ENCODE measurements at regions not wholly inside any gene's neighbourhood (a gene's known extent, or its start where the extent isn't known, plus 50 kb on each side); places are given as distances from the start of the nearest gene placed in this dataset.
"Not testable (repeated sequence)": the region's sequence is repeated elsewhere in the genome, so short reads cannot be mapped to it uniquely, and the experiment has no call there.

DNA sequence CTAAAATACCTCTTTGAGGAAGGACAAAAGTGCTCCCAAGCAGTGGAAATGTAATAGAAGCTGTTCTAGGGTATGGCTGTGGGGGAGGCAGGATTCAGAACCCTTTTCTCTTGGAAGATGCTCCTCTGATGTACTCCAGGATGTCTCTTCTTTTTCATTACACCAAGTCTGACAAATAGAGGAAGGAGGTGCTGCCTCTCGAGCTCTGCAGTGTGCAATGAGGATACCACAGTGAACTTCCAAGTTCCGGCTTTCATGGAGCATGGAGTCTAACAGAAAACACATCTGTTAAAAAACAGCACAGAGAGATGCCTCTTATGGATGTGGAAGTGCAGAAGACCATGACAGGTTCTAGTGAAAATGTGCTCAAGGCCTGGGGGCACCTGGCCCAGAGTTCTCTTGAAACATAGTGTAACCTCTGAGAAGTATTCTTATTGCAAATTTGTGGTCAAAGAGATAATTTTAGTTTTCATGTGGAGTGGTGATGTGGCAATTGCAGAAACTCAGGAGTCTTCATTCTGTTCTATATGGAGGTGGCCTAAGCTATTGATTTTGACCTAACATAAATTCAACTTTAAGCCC is 362.0 kb upstream of the CITED2 start:
- no peak for DNase-seq (ENCODE audit: low spot score)
- TF ChIP-seq, protein P1, sequence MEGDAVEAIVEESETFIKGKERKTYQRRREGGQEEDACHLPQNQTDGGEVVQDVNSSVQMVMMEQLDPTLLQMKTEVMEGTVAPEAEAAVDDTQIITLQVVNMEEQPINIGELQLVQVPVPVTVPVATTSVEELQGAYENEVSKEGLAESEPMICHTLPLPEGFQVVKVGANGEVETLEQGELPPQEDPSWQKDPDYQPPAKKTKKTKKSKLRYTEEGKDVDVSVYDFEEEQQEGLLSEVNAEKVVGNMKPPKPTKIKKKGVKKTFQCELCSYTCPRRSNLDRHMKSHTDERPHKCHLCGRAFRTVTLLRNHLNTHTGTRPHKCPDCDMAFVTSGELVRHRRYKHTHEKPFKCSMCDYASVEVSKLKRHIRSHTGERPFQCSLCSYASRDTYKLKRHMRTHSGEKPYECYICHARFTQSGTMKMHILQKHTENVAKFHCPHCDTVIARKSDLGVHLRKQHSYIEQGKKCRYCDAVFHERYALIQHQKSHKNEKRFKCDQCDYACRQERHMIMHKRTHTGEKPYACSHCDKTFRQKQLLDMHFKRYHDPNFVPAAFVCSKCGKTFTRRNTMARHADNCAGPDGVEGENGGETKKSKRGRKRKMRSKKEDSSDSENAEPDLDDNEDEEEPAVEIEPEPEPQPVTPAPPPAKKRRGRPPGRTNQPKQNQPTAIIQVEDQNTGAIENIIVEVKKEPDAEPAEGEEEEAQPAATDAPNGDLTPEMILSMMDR (IDR thresholded peaks at IDR 0.05), result no peak
- ATAC-seq (ENCODE audit: low FRiP score), result no peak

DNA sequence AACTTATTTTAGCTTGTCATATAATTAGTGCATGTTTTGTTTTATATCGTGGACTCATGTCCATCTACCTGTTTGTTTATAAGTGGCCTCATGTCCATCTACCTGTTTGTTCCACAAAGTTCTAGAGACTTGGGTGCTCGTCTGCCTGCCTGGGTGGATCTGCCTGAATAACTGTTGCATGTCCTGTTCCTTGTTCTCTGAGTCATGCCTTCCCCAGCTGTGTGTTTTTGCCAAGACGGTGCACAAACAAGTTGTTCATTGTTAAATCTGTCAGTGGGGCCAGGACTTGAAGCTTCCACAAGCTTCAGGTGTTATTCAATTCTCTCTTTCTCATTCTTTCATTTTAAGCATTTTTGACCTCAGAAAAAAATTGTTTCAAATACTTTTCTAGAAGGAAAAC is 358.0 kb upstream of the CITED2 start:
- DNase-seq (ENCODE audit: low spot score), result no peak
- TF ChIP-seq, protein P1 (IDR thresholded peaks at IDR 0.05), result no peak
- ATAC-seq (ENCODE audit: low FRiP score), result no peak

DNA sequence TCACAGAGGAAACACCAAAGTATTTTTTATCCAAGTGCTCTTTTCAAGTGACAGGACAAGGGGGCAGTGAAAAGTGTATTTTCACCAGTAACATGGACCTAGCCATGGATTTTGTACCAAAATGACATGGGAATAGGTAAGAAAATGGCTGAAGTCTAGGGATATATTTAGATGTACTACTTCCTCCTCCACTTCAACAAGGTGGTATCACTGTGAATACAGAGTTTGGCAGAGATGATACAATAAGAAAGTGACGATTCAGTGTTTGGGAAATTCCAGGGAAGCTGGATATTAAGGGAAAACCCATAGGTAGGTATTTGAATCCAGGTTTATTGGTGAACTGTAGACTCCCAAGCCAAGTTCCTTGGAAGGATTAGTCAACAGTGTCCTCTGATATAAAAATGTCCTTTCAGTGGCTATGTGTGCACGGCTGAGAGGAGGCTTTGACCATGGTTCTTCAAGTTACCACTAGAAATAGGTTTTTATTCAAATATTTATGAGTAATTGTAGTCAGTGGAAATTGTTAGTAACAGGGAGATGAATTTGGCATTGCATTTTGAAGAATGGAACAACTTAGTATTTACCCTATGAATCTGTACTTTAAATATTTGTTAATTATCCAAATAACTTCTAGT is 356.0 kb upstream of the CITED2 start:
- DNase-seq (ENCODE audit: low spot score) (no peak), ATAC-seq (ENCODE audit: low FRiP score) (no peak)
- TF ChIP-seq, protein P1 (IDR thresholded peaks at IDR 0.05), result no peak

DNA sequence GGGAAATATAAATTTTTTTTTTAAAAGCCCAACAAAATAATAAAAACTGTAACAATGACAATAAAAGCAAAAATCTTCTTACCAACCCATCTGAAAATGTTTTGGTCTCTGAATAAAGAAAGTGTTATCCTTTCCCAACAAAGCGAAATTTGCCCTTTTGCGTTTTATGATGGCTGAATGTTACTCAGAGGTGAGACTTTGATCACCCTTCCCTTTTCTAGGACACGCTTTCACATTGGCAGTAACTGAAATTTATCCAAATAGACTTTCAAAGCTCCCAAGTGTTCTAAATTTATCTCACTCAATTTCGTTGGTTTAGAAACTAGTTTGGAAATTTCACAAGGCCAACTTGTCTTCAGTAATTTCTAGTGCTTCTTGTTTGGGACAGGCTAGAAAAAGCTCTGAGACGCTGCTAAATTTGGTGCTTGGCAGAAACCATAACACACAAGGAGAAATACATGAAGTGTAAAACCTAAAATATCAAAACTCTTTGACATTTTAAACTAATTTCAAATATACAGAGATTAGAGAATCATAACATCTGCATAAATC is 354.5 kb upstream of the CITED2 start:
- no peak for DNase-seq (ENCODE audit: low spot score)
- TF ChIP-seq, protein P1 (IDR thresholded peaks at IDR 0.05), result no peak
- no peak for ATAC-seq (ENCODE audit: low FRiP score)

DNA sequence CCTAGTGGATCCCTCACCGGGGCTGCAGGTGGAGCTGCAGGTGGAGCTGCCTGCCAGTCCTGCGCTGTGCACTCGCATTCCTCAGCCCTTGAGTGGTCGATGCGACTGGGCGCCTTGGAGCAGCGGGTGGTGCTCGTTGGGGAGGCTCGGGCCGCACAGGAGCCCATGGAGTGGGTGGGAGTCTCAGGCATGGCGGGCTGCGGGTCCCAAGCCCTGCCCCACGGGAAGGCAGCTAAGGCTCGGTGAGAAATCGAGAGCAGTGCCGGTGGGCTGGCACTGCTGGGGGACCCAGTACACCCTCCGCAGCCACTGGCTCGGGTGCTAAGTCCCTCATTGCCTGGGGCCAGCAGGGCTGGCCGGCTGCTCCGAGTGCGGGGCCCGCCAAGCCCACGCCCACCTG is 351.8 kb upstream of the CITED2 start:
- DNase-seq (ENCODE audit: low spot score); ATAC-seq (ENCODE audit: low FRiP score): not testable (repeated sequence)

DNA sequence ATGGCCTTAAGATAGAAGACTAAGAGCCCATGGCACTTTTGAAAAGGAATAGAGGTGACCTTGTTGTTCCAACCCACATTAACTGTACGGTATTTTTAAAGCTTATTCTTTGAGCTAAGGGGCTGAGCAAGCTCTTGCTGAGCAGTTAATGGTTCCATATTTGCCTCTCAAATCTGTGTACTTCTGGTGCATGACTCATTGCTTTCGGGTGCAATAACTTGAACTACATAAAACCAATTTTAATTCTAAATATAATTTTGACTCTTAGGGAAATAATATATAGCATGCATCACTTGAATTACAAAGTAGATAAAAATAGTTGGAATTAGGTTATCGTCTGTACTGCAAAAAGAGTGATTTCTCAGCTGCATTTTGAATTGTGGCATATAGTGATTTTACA is 348.1 kb upstream of the CITED2 start:
- TF ChIP-seq, protein P1 (IDR thresholded peaks at IDR 0.05), result no peak
- ATAC-seq (ENCODE audit: low FRiP score) (no peak), DNase-seq (ENCODE audit: low spot score) (no peak)

DNA sequence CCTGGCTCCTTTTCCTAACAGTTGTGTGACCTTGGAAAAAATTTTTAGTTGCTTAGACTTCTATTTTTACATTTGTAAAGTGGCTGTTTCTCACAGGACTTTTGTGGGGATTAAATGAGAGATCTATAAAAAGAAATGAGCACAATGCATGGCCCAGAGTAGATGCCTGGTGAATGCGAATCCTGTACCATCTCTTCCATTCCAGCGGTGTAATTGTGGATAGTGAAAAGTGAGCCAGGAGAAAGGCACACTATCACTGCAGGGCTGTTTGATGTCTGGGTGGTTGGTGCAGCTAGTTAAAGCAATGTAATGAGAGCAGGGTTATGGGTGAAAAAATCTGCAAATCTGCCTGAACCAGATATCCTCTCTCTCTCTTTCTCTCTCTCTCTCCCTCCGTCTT is 347.5 kb upstream of the CITED2 start:
- no peak for DNase-seq (ENCODE audit: low spot score)
- ATAC-seq (ENCODE audit: low FRiP score), result no peak
- TF ChIP-seq, protein P1 (IDR thresholded peaks at IDR 0.05), result no peak
